ENCODE measurements at regions not wholly inside any gene's neighbourhood (a gene's known extent, or its start where the extent isn't known, plus 50 kb on each side); places are given as distances from the start of the nearest gene placed in this dataset.
A peak's percentile ranks its signal among the peaks of the same experiment; 100 is the strongest.

GRCh38 chr2:160941290-160941846 lies 218.9 kb upstream of the TANK start:
- H3K9me3 ChIP-seq = no peaks in the 10 kb centered on the region
- no peaks in the 10 kb centered on the region for H3K36me3 ChIP-seq (replicated peaks in 1 of 2; ENCODE audit: control insufficient read depth in 1 of 2, insufficient read depth in 2 of 2, low read length in 1 of 2)
- H3F3A ChIP-seq (replicated peaks; ENCODE audit: insufficient read depth) = no peaks in the 10 kb centered on the region
- peak; percentile 11 for DNase-seq
- H3K9me2 ChIP-seq = no peaks in the 10 kb centered on the region
- no peak overlapping the region for H3K4me2 ChIP-seq
- no peaks in the 10 kb centered on the region for H3K79me2 ChIP-seq (ENCODE audit: insufficient read depth)
- H3K27ac ChIP-seq (ENCODE audit: low read depth in 2 of 2, low read length in 1 of 2) = no peak overlapping the region
- POLR2A ChIA-PET = no interaction called here
- 21% methylated on average over 1 of the region's 1 CpG for WGBS (ENCODE audit: low lambda C conversion rate)
- no peak overlapping the region for H2AFZ ChIP-seq (ENCODE audit: low read depth)
- H4K20me1 ChIP-seq (ENCODE audit: insufficient read depth) = no peaks in the 10 kb centered on the region
- no peaks in the 10 kb centered on the region for H3K27me3 ChIP-seq (ENCODE audit: insufficient read depth)
- no peak overlapping the region for H3K9ac ChIP-seq
- peaks cover 0 to 11% of the 10 kb centered on the region in 2 experiments; a peak in 2 of 4 replicates for H3K4me1 ChIP-seq (ENCODE audit: control insufficient read depth in 1 of 2, insufficient read depth in 2 of 2, low read depth in 1 of 2, low read length in 1 of 2)
- no peak overlapping the region for H3K4me3 ChIP-seq (ENCODE audit: low read depth in 2 of 2, low read length in 1 of 2)
- CTCF ChIA-PET = interaction anchor here (1.1 to 1.6 kb wide), 3 partner anchors 20 to 617 kb away, joined by 3 to 5 read pairs (median 4); no protein-coding TSS in a partner anchor
- TF ChIP-seq YY1 (IDR thresholded peaks at IDR 0.05; ENCODE audit: low read depth) (no peak), USF1 (IDR thresholded peaks at IDR 0.05; ENCODE audit: borderline replicate concordance, low read depth) (no peak), CHD2 (IDR thresholded peaks at IDR 0.05; ENCODE audit: low read length, partially characterized antibody) (peak; percentile 50), FOXJ3 (CRISPR knock-in tag; IDR thresholded peaks at IDR 0.05) (peak; percentile 61; the same call in 1 of the 2 replicates), MAX (IDR thresholded peaks at IDR 0.05; ENCODE audit: low read depth) (no peak), RCOR1 (IDR thresholded peaks at IDR 0.05; ENCODE audit: low read length) (peak; percentile 70; the same call in 1 of the 2 replicates), NFIC (IDR thresholded peaks at IDR 0.05; ENCODE audit: borderline replicate concordance) (no peak), EZH2phosphoT487 (IDR thresholded peaks at IDR 0.05; ENCODE audit: borderline replicate concordance, low read depth) (no peak), NRF1 (IDR thresholded peaks at IDR 0.05; ENCODE audit: low read depth, low read length) (no peak), TAF1 (IDR thresholded peaks at IDR 0.05; ENCODE audit: borderline replicate concordance, low read depth, low read length) (no peak), RXRA (IDR thresholded peaks at IDR 0.05; ENCODE audit: borderline replicate concordance, low read depth) (no peak), MXI1 (IDR thresholded peaks at IDR 0.05; ENCODE audit: low read depth, low read length) (no peak), MEF2A (IDR thresholded peaks at IDR 0.05; ENCODE audit: borderline replicate concordance, low read depth) (no peak), ELF1 (IDR thresholded peaks at IDR 0.05) (no peak), SMC3 (IDR thresholded peaks at IDR 0.05; ENCODE audit: low read depth, low read length) (no peak), TCF12 (IDR thresholded peaks at IDR 0.05) (no peak), GATA2 (CRISPR knock-in tag; IDR thresholded peaks at IDR 0.05) (peak; percentile 90), CTCF (IDR thresholded peaks at IDR 0.05) (no peak), RAD21 (IDR thresholded peaks at IDR 0.05; ENCODE audit: low read length) (no peak), SIN3A (IDR thresholded peaks at IDR 0.05; ENCODE audit: borderline replicate concordance, low read depth, low read length) (no peak), IRF3 (IDR thresholded peaks at IDR 0.05; ENCODE audit: low read depth, low read length) (no peak), RFX5 (IDR thresholded peaks at IDR 0.05; ENCODE audit: low read length) (no peak)
- TF ChIP-seq, protein P1, sequence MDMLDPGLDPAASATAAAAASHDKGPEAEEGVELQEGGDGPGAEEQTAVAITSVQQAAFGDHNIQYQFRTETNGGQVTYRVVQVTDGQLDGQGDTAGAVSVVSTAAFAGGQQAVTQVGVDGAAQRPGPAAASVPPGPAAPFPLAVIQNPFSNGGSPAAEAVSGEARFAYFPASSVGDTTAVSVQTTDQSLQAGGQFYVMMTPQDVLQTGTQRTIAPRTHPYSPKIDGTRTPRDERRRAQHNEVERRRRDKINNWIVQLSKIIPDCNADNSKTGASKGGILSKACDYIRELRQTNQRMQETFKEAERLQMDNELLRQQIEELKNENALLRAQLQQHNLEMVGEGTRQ (IDR thresholded peaks at IDR 0.05; ENCODE audit: borderline replicate concordance, low read depth, low read length) = no peak
- TF ChIP-seq, protein P2, sequence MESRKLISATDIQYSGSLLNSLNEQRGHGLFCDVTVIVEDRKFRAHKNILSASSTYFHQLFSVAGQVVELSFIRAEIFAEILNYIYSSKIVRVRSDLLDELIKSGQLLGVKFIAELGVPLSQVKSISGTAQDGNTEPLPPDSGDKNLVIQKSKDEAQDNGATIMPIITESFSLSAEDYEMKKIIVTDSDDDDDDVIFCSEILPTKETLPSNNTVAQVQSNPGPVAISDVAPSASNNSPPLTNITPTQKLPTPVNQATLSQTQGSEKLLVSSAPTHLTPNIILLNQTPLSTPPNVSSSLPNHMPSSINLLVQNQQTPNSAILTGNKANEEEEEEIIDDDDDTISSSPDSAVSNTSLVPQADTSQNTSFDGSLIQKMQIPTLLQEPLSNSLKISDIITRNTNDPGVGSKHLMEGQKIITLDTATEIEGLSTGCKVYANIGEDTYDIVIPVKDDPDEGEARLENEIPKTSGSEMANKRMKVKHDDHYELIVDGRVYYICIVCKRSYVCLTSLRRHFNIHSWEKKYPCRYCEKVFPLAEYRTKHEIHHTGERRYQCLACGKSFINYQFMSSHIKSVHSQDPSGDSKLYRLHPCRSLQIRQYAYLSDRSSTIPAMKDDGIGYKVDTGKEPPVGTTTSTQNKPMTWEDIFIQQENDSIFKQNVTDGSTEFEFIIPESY (IDR thresholded peaks at IDR 0.05; ENCODE audit: borderline replicate concordance, low read depth) = no peak

Measured in SK-N-SH (cell line).